Fibroblast of upper back skin (primary cell): ENCODE measurements at regions not wholly inside any gene's neighbourhood (a gene's known extent, or its start where the extent isn't known, plus 50 kb on each side); places are given as distances from the start of the nearest gene placed in this dataset.
A peak's percentile ranks its signal among the peaks of the same experiment; 100 is the strongest.
"Not testable (repeated sequence)": the region's sequence is repeated elsewhere in the genome, so short reads cannot be mapped to it uniquely, and the experiment has no call there.

Experiments
- DNase-seq: peaks from one replicate; pipeline ENCODE4 v3.0.0-alpha.2; 2013

DNA sequence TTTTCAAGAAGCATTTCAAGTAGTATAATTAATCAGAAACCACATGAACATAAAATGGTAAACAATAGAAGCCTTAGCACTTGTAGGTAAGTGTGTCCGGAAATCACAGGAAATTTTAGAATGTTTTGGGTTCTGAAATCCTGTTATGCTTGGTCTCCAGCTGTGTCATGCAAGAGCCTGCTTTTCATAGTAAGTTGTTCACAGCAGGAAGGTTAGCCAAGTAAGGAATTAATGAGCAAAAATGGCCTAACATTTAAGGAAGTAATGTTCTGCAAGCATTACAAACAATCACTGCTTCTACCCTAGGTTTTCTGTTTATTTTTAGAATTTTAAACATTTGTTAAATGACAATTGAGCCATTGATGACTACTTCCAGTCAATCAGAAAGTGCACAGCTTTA is 669.5 kb downstream of the SLCO4C1 start:
- DNase-seq = no peak

DNA sequence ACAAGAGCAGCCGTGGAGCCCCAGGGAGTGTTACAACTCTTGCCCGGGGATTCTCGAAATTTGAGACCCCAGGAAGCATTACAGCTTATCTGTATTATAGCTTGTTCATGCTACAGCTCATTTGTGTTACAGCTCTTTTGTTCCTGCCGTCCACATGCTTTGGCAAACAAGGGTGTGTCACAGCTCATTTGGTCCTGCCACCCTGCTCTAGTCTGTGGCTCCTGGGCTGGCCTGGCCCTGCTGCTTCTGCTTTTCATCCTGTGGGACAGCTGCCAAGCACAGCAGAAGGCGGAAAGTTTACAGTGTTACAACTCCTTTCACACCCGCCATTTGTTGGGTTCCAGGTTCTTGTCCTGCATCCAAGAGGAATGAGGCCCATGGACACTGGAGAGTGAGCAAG is 685.0 kb downstream of the SLCO4C1 start:
- no peak for DNase-seq

DNA sequence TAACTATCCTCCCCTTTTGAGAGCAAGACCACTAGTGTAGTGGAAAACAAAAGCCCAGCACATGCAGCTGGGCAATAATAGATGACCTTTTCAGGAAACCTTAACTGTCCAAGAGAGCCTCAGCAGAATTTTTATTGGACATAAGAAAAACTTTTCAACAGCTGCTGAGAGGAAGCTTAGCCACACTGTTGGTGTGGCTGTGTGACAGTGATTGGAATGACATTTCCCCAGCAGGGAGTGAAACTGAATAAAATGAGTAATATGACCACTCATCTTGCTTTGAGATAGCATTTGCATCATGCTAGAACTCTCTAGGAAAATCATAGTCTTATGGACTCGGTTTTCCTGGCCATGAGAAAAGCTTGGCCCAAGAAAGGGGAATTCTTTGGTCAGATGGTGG is 687.8 kb downstream of the SLCO4C1 start:
- no peak for DNase-seq

DNA sequence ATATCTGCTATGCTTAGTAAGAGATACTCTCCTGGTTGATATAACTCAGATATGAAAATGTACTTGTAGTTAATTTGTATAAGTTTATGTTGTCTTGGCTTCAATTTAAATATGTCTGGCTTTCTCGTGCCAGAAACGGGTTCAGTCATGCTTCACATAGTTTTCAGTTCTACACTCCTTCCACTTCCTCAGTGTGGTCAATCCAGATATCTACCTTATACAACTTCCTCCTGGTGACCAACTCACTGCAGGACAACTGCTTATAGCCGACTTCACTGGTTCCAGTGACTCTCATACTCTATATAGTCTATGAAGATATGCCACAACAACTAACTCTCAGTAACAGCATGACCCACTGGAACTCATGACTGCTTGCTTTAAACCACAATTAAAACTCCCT is 690.4 kb downstream of the SLCO4C1 start:
- no peak for DNase-seq

DNA sequence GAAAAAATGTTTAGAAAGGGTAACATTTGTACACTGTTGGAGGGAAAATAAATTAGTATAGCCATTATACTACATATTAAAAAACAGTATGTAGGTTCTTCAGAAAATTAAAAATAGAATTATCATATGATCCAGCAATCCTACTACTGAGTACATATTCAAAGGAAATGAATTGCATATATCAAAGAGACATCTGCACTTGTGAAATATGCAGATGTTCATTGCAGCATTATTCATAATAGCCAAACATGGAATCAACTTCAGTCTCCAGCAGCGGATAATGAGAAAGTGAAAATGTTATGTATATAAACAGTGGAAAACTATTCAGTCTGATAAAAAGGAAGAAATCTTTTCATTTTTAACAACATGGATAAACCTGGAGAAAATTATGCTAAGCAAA is 695.5 kb downstream of the SLCO4C1 start:
- no peak for DNase-seq

DNA sequence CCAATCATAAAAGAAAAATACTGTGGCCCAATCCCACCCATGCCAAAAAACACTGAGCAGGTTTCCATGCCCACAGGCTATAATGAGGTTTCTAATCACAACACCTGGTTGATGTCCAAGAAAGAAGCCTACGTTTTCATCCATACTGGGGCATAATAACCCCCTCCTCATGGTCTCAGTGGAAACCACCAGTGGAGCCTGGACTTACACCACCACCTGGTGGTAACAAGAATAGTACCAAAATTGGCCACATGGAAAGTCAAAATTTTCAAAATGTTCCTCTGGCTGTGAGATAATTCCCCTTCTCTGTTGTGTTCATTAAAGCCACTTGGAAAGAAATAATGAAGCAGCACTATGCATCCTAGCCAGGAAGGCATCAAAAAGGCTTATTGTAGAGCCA is 687.3 kb upstream of the ST8SIA4 start:
- peak; percentile 1 for DNase-seq

DNA sequence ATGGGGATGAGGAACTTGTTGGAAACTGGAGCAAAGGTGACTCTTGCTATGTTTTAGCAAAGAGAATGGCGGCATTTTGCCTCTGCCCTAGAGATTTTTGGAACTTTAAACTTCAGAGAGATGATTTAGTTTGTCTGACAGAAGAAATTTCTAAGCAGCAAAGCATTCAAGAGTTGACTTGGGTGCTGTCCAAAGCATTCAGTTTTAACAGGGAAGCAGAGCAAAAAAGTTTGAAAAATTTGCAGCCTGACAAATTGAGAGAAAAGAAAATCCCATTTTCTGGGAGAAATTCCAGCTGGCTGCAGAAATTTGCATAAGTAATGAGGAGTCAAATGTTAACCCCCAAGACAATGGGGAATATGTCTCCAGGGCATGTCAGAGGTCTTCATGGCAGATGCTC is 682.3 kb upstream of the ST8SIA4 start:
- no peak for DNase-seq

DNA sequence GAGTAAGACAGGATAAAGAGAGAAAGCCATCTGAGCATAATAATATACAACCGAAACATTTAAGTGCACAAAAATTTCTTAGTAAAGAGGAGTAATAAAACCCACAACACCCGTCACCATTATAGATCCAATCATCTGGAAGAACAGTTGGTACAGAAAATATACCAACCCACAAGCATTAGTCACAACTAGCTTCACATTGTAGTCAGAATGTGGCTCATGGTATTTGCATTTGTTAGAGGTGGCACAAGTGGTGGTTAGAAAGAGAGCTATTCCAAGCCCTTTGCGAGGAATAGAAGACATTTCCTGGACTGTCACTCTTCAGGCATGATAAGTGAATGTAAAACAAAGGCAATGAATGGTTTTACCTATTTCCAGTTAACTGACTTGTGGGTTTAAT is 677.5 kb upstream of the ST8SIA4 start:
- no peak for DNase-seq

DNA sequence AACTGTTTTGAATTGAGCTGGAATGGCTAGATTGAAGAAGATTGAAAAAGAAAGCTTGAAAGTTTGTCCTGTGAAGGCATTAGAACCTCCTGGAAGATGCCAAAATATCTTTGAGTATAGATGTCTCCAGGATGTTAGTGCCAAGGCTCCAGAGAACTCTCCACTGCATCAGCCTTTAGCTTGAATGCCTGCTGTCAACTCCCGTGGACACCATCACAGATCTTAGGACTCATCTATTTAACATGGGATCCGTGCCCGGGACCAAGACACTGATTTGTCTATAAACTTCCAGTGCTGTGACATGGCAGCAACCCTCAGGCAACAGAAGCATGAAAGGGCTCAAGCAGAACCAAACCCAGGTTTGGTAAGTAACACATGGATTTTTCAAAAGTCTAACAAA is 670.9 kb upstream of the ST8SIA4 start:
- DNase-seq = no peak

DNA sequence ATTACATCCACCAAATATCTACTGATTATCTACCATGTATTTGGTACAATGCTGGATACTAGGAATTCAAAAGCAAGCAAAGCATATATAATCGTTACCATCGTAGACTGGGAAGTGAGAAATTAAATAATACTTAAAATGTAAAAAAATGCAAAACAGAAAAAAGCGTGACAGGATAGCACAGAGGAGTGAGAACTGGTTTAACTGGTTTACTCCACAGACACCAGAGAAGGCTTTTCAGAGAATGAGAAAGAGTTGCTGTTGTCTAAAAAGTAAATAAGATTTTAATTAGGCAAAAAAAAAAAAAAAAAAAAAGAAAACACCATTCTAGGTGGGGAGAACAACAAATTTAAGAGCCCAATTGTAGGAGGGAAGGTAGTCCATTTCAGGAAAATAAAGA is 657.9 kb upstream of the ST8SIA4 start:
- no peak for DNase-seq

DNA sequence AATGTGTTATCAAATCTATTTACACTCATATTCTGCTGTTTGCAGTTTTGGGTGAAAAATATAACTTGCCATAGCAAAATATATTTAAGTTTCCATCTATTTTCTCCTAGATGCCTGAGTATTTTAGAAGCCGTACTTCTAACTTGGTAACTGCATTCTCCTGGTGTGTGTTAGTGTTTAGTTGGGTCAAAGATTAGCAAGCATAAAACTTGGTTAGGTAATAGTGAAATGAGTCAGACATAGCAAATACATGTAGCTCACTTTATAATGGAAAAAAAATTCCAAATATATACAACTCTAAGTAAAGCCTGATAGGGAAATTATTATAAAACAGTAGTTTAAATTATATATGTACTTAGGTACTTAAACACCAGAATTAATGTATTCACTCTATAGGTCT is 640.7 kb upstream of the ST8SIA4 start:
- DNase-seq = peak; percentile 2

DNA sequence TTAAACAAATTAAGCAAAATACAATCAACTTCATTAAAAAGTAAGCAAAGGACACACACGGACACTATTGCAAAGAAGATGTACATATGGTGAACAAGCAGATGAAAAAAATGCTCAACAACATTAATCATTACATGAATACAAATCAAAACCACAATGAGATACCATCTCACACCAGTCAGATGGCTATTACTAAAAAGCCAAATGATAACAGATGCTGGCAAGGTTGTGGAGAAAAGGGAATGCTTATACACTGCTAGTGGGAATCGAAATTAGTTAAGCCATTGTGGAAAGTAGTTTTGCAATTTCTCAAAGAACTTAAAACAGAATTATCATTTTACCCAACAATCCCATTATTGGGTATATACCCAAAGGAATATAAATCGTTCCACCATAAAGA is 636.2 kb upstream of the ST8SIA4 start:
- peak; percentile 19 for DNase-seq

DNA sequence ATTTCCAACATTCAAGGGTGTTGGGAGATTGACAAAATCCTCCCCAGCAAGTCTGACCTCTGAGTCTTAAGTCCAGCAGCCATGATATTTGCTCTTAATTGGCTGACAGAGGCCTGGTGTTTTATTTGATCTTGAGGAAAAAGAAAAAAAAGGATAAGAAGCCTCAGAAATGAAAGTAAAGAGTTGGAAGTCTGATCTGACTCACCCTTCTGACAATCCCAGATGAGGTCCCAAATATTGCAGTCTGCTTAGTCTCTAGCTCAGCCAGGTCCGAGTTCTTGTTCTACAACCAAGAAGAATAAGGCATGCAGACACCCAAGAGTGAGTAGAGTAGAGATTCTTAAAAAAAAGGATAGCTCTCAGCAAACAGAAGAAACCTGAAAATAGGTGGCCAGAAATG is 632.5 kb upstream of the ST8SIA4 start:
- DNase-seq = peak; percentile 6

DNA sequence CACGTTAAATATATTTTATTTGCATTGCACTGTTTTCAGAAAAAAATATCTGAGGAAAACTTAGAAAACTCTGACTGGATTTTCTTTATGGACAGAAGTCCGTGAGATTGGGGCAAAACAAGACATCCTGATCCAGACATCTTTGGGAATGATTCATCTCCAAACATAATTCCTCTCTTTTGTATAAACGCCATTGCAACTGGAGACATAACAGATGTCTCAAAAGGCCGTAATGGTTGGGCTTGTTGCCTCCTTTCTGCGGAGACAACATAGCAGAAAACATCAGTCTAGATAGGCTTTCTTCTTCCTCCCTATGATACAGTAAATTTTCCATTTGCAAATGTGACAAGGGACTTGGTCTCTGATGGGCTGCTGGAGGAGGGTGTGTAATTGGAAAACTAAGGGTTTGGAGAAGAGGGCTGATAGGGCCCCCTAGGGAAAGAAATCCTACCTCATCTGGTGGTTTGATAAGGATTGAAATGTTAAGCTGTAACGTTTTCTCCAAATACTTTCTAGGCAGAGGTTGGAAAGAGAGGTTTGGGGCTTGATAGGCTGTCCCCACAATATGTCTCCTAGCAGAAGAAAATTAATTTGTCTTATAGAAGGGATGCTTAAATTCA is 631.5 kb upstream of the ST8SIA4 start:
- peak; percentile 20 for DNase-seq

DNA sequence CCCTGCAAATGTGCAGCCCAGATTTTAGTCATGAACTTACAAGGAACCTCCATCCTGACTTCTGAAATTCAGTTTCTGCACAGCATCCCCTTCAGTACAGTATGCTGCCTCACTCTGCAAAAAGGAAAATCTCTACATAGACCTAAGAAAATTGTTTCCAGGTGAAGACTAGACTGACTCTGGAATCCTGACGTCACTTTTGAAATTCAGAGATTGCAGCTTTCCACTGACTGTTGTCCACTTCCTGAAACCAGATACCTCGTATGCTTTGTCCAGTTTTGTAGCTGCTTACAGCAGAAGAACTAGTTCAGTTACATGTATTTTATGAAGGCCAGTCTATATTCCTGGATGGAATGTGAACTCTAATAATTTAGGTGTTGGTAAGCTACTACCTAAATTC is 629.3 kb upstream of the ST8SIA4 start:
- peak; percentile 18 for DNase-seq

DNA sequence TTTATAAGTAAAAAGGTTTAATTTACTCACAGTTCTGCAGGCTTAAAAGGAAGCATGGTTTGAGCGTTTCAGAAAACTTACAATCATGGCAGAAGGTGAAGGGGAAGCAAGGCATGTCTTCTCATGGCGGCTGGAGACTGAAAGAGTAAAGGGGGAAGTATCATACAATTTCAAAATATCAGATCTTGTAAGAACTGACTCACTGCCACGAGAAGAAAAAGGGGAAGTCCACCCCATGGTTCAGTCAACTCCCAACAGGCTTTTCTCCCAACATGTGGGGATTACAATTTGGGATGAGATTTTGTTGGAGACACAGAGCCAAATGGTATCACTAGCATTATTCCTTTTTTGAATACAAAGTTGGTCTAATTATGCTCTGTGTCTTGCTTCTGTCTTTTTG is 627.9 kb upstream of the ST8SIA4 start:
- DNase-seq = no peak

DNA sequence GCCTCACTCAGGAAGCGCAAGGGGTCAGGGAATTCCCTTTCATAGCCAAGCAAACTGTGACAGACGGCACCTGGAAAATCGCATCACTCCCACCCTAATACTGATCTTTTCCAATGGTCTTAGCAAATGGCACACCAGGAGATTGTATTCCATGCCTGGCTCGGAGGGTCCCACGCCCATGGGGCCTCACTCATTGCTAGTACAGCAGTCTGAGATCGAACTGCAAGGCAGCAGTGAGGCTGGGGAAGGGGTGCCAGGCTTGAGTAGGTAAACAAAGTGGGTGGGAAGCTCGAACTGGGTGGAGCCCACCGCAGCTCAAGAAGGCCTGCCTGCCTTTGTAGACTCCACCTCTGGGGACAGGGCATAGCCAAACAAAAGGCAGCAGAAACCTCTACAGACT is 626.0 kb upstream of the ST8SIA4 start:
- not testable (repeated sequence) for DNase-seq

DNA sequence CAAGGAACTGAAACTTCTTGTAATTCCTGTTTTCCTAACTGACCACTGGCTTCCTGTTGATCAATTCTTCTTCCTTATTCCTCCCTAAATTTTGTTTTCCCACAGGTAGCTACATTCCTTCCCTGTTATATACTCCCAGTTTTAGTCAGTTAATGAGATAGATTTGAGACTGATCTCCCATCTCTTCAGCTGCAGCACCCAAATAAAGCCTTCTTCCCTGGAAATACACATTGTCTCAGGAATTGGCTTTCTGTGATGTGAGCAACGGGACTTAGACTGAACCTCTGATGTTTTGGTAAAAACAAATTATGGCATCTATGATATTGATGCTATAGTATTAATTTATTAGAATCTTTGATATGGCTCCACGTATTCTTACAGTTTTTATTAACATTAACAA is 617.3 kb upstream of the ST8SIA4 start:
- no peak for DNase-seq

DNA sequence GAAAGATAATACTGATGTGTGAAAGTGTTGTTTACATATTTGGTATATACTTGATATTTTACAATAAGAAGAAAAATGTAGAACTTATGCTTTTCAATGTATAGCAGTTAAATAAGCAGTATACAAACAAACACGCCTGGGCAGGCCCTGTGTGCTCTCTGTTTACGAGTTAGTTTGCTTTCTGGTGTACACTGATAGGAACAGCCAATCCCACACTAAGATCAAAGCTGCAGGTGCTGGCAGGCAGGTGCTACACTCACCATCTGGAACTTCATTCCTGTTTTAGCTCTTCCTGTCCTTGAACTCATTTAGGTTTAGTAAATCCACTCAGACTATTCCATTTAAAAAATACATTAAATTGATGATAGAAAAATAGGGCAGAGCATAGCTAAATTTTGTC is 614.7 kb upstream of the ST8SIA4 start:
- DNase-seq = no peak

DNA sequence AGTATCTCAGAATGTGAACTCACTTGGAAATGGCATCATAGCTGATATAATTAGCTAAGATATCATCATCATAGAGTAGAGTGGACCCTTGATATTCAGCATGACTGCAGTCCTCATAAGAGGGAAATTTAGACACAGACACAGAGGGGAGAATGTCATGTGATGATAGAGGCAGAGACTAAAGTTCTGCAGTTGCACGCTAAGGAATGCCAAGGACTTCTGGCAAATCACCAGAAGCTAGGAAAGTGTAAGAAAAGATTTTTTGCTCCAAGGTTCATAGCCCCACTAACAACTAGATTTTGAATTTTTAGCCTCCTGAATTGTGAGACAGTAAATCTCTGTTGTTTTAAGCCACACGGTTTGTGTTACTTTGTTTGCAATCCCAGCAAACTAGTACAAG is 612.6 kb upstream of the ST8SIA4 start:
- no peak for DNase-seq

DNA sequence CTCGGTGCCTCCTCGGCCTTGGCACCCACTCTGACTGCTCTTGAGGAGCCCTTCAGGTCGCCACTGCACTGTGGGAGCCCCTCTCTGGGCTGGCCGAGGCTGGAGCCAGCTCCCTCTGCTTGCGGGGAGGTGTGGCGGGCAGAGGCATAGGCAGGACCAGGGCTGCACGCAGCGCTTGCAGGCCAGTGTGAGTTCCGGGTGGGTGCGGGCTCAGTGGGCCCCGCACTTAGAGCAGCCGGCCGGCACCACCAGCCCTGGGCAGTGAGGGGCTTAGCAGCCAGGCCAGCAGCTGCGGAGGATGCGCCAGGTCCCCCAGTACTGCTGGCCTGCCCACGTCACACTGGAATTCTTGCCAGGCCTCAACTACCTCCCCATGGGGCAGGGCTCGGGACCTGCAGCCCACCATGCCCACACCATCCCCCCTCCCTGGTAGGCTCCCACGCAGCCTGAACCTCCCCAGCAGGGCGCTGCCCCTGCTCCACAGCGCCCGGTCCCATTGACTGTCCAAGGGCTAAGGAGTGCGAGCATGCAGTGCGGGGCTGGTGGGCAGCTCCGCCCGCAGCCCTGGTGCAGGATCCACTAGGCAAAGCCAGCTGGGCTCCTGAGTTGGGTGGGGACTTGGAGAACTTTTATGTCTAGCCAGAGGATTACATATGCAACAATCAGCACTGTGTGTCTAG is 602.9 kb upstream of the ST8SIA4 start:
- DNase-seq = no peak

DNA sequence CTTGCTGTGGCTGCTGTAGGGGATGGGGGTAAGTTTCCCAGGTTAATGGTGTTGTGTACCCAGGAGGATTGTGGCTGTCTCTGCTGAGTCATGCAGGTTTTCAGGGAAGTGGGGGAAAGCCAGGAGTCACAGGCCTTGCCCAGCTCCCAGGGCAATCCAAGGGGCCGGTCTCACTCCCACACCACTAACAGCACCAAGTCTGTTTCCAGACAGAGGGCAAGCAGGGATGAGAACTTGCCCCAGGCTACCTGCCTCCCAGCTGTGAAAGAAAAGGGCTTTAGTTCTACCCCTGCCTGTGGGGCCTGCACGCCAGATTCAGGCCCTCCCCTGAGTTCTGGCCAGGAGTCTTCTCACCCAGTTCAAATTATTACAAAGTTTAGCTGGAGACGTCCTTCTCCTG is 579.8 kb upstream of the ST8SIA4 start:
- DNase-seq = peak; percentile 3

DNA sequence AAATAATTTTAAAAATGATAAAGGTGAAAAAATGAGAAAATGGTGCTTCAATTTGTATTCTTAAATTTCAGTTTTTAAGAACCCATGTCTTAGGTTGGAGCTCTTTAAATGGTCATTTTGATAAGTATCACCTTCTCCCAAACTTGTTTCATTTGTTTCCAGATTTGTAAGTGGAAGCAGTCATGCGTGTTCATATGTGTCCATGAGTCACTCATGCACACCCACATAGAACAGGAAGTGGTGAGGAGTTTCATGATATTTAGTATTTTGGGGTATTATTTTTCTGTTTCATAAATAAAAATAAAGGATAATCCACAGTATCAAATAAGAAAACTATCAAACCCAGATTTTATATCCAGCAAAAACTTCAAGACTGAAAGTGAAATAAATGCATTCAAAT is 570.4 kb upstream of the ST8SIA4 start:
- peak; percentile 10 for DNase-seq

DNA sequence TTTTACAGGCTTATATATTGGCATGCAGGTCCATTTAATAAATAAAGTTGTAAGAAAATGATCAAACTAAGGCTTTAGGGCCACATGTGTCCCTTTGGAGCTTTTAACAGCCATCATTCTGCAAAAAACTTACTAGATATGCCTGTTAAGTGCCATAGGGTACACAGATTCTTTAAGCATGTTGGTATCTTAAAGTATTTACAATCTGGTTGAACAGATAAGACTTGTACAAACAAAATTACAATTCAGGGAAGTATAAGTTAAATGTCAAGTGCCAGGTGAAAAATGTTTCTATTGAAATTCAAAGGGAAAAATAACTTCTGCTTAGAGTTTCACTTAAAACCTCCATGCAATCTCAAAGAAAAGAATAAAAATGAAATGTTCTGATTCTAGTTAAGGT is 558.4 kb upstream of the ST8SIA4 start:
- DNase-seq = no peak

DNA sequence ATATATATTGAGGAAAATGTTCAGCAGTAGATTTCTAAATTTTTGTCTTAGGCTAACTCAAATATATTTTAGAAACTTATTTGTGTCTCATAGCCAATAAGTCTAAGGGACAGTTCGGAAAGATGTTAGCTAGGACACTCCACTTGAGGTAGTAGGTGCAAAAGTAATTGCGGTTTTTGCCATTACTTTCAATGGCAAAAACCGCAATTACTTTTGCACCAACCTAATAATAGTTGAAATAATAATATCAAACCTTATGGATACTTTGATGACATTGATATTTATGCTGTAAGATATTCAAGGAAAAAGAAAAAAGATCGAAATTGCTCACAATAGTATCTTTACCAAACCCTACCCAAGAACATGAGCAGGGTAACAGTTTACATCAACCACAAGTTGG is 555.5 kb upstream of the ST8SIA4 start:
- no peak for DNase-seq
